DMS 273 treated with DMSO at 0.1 percent for 48 hours (cell line): ENCODE measurements at regions not wholly inside any gene's neighbourhood (a gene's known extent, or its start where the extent isn't known, plus 50 kb on each side); places are given as distances from the start of the nearest gene placed in this dataset.

Experiments used
- DNase-seq: peaks from one replicate; lab custom pipeline; 2025; lab: John Stamatoyannopoulos, UW

- no peak for DNase-seq
These were observed 146.5 kb upstream of the ARPP21 start for GRCh38 chr3:35492841-35493240.

GRCh38 chr3:35498506-35499210, 140.7 kb upstream of the ARPP21 start:
- no peak for DNase-seq

DNA sequence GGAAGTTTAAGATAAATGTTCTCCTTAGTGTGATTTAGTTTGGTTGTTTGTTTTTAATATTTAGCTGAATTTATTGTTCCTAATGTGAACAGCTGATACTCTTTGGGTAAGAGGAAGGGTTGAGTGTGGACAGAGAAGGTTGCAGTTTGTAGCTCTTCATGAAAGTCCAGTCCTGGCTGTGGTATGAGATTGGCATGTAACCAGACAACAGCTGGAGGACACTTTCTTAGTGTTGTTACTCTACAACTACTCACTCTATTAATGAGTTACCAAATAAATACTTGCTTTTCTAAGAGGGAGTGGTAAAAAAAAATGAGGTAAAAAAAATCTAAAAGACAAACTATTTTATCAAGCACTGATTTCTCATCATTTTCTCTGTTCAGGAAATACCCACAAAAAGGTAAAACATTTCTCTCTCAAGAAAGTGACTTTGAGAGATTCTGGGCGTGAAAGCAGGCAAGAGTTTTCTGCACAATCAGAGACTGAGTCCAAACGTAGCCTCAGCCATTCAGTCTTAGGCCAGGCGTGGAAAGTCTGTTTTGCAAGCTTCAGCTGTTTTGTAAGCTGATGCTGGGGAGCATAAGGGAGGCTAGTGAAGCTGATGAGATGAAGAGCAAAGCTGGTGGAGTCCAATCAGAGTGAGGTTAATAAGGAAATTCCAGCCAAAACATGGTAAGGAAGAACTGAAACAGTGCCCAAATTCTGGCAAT, 138.5 kb upstream of the ARPP21 start:
- no peak for DNase-seq

- DNase-seq: no peak
These were observed 136.6 kb upstream of the ARPP21 start for GRCh38 chr3:35502699-35503098.

DNA sequence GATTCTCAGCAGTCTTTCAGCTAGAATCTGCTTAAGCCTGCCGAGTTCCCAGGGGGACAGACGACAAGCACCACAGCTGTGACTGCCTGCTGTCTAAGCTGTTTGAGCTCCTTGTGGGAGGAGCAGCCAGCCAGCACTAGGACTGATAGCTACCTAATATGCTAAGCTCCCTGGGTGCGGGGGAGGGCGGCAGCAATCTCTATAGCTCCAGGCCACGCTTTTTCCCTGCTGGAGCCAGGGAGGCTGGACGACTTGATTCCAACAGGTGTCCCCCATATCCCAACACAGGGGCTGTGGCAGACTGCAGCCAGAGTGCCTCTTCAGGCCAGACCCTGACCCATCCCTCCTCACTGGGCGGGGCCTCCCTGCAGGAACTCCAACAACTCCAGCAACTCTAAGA, 134.1 kb upstream of the ARPP21 start:
- peak; percentile 65 for DNase-seq

DNA sequence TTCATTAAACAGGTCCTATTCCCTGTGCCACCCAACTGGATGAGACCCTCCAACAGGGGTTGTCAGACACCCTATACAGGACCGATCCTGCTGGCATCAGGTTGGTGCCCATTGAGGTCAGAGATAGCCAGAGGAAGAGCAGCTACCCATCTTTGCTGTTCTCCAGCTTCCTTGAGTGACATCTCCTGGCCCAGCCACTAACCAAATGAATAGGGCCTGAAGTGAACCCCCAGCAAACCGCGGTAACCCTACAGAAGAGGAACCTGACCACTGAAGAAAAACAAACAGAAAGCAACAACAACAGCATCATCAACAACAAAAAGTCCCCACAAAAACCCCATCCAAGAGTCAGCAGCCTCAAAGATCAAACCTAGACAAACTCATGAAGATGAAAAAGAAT, 133.6 kb upstream of the ARPP21 start:
- no peak for DNase-seq

GRCh38 chr3:35519936-35520335, 119.4 kb upstream of the ARPP21 start:
- no peak for DNase-seq

DNA sequence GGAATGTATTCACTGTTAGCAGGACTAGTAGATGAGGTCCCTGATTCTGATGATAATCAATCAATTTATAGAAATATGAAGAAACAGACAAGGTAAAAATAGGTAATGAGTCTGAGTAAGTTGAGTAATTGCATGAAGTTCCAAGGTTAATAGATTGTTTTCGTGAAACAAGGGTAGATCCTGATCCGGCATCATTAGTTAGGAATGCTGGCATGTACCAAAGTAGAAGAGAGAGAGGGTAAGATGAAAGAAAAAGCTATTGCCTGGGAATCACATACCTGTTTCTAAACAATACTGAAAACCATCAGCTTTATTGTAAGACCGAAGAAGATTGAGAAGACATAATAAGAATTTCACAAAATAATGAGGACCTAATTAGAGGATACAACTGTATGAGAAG, 118.1 kb upstream of the ARPP21 start:
- no peak for DNase-seq

DNA sequence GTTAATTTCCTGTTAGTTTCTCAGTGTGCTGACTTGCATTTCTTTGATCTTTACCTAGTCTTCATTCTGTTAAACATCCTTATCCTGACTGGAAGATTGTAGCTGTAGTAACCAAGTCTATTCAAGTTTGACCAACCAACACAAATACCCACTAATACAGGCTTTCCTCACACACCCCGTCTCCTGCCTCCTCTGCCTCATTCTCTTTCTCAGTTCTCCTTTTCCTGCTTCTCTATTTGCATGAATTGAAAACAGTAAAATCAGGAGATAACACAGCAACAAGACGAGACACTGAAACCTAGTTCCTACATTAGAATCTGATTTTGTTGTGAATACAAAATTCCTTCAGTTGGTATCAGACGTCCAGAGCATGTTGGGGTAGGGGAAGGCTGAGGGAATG, 116.9 kb upstream of the ARPP21 start:
- DNase-seq: no peak

DNA sequence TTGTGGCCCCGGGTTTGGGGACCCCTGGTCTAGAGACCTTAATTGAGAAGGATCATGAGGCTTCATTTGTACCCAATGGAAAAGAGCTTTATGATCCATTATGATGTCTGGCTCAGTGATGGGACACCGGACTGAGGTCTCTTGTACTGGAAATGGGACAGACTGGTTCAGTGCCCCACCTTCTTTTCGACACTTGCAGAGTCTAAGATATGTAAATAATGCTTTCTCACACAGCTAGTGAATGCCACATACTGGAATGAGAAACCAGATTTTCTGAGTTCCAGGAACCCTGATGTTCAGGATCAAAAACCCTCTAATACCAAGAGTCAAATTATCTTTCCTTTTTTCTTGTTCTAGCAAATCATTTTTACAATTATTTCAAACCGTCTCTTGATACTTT, 116.3 kb upstream of the ARPP21 start:
- DNase-seq: no peak

- no peak for DNase-seq
These were observed 115.5 kb upstream of the ARPP21 start for GRCh38 chr3:35523838-35524237.

GRCh38 chr3:35524856-35525255, 114.5 kb upstream of the ARPP21 start:
- DNase-seq: no peak

DNA sequence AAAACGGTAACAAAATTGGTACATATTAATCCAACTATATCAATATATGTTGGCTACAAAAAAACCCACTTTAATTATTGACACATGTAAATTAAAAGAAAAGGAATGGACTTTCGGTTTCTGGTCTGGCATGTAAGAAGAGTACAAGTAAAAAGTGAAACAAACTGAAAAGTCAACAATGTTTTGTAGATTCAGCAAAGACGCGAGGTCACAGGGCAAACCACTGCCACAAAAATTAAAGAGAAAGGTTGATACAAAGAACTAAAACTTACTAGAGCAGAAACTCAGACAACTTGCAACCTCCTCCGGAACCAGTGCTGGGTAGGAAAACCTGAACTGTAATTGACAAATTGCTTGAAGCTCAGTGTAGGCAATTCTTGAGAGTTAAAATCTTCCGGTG, 110.6 kb upstream of the ARPP21 start:
- DNase-seq: no peak

DNA sequence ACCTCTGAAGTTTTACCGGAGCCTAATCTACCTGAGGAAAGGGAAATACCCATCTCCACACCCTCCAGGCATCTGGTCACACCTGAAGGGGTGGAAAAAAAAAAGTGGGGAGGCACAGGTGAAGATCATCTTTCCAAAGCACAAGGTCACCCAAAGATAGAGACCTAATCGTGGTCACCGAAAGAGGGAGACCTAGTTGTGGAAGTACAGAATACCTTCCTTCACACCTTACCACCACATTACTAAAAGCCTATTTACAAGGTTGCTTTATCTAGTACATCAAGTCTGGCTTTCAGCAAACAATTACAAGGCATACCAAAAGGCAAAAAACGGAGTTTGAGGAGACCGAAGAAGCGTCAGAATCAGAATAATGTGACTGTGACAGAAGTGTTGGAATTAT, 110.0 kb upstream of the ARPP21 start:
- DNase-seq: no peak

- no peak for DNase-seq
These were observed 102.1 kb upstream of the ARPP21 start for GRCh38 chr3:35537265-35537664.

GRCh38 chr3:35544976-35545375, 94.3 kb upstream of the ARPP21 start:
- DNase-seq: no peak

- peak; percentile 7 for DNase-seq
These were observed 89.6 kb upstream of the ARPP21 start for GRCh38 chr3:35549690-35550089.

GRCh38 chr3:35562141-35562540, 77.2 kb upstream of the ARPP21 start:
- no peak for DNase-seq

GRCh38 chr3:35565048-35565447, 74.3 kb upstream of the ARPP21 start:
- no peak for DNase-seq
